HuH-7 (cell line): ENCODE measurements at regions not wholly inside any gene's neighbourhood (a gene's known extent, or its start where the extent isn't known, plus 50 kb on each side); places are given as distances from the start of the nearest gene placed in this dataset.
"Not testable (repeated sequence)": the region's sequence is repeated elsewhere in the genome, so short reads cannot be mapped to it uniquely, and the experiment has no call there.

Experiments used
- DNase-seq: peaks from one replicate; pipeline ENCODE4 v3.0.0; 2011; ENCODE audit warnings: low spot score

DNA sequence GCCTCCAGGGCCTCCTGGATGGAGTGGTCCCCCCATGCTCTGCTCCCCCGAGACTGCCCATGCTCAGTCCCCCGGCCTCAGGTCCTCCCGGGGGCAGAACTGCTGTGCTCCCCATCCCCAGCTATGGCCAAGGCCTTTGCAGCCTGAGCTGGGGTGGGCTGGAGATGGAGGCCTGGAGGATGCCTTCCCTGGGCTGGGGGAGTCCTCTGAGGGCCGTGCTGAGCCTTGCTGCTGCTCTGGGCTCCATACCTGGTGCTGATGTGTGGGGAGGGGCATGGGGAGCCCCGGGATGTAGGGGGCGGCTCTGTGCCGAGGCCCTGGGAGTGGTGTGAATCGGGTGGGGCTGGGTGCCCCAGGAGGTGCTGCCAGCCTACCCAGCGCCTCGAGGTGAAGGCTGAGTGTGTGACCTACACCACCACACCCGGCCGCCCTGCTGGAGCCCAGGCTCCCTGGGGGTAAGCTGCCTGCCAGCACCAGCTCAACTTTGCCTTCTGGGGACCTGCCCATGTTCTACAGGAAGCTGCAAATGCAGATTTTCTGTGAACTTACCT lies 109.5 kb downstream of the UNCX start:
- no peak for DNase-seq

DNA sequence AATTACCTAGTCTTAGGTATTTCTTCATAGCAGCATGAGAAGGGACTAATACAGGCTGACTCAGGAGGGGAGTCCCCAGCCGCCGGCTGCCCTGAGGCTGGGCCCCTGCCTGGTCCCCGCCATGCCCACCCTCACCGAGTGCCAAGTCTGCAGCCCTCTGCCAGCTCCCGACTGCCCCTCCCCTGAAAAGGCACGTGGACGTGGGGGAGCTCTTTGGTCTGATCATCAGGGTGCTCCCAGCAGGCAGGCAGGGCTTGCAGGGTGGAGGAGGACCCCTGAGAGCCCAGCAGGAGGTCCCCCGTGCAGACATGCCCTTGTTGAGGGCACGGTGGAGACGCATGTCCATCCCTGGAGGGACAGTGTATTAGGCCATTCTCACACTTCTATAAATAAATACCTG lies 110.9 kb downstream of the UNCX start:
- DNase-seq = no peak

DNA sequence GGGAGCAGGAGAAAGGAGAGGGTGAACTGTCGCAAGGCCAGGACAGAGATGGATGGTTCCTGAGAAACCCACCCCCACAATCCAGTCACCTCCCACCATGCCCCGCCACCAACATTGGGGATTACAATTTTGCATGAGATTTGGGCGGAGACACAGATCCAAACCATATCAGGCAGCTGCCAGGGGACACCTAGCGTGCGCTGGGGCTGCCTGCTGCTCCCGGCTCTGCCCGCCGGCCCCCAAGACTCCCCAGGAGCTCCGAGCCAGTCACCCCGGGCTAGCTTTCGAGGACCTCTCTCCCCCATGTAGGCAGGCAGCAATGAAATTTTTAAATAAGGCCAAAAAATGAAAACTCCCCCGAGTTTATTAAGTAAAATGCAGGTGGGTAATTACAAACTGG lies 111.7 kb downstream of the UNCX start:
- no peak for DNase-seq

DNA sequence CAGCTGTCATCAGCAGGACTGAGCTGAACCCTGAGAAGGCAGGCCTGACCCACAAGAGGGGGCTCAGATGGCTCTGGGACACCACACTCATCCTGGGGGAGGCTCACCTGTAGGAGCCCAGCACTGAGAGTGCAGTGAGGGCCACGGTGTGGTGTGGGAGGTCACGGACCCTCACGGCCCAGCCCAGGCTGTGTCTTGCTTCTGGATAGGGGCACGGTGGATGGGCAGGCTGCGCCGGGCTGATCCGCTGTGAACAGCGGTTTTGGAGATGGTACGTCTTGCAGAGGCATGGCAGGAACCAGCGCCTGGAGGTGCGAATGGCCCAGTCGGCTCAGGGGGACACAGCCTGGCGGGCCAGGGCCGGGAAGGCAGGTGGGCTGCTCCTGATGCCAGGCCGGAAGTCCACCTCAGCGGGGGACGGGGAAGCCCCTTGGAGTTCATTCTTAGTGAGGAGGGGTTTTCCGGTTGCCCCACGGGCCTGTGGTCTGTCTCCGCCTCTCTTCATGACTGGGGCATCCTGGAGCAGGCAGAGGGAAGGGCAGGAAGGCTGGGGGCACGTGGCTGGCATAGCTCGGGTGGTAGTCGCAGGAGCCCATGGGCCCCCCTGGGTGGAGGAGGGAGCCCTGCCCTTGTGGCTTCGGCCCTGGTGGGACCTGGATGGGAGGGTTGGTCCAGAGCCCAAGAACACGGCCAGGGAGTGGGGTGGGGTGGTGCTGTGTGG lies 112.5 kb downstream of the UNCX start:
- DNase-seq = no peak

DNA sequence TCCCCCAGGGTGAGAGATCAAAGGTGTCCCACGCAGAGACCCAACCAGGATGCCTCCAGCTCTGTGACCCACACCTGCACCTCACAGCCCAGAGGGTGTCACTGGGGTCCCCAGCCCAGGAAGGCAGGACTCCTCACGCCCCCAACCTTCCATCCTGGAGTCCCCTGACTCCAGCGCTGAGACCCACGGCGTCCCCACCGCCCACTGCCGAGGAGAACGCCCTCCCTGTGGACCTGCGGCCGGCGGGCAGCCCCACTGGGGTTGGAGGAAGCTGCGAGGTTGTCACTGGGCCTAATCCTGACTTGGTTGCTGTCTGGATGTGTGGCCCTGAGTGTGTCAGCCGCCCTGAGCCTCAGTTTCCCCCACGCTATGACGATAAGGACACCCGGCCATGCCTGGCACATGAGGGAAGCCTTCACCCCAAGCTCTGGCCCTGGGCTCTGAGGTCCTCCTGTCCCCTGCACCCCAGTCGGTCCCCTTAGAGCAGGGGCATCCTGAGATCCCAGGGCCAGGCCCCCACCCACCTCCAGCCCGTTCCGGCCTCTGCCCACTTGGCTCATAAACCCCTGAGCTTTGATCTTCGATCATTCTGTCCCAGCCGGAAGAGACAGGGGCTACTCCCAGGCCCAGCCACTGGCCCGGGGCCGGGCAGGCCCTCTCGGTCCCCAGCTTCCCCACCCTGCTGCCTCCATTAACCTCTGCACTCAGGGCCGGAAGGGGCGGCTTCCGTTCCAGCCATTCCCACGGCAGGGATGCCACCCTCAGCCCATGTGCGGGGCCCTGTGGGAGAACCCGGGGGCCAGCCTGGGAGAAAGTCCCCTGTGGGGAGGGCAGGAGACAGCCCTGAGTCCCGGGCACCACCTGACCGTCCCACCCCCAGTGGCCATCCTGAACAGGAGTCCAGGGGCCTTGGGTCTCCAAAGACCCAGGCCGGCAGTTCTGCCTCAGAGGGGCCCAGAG lies 113.2 kb downstream of the MICALL2 start:
- no peak for DNase-seq

GRCh38 chr7:1346851-1347250 lies 112.4 kb downstream of the MICALL2 start:
- no peak for DNase-seq

GRCh38 chr7:1348096-1348822 lies 111.0 kb downstream of the MICALL2 start:
- DNase-seq = no peak

DNA sequence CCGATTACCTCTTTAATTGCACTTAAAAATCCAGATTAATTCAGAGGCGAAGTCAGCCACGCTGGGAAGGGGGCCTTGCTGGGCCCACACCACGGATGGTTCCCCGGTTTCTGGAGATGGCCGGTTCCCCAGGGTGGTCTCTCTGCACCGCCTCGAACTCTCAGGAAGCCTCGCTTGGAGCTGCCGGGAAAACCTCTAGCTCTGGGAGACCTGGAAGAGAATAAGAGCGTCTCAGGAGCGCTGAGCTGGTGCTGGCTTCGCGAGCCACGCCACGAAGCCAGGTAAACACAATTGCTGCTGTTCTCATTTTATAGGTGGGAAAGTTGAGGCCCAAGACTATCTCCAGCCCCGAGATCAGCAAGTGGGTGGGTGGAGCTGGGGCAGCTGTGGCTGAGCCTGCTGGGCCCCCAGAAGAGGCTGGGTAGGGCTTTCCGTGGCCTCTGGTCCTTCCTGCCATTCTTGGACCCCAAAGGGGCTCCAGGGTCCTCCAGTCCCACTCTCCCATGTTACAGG lies 110.4 kb downstream of the MICALL2 start:
- DNase-seq = no peak

- no peak for DNase-seq
Observed at GRCh38 chr7:1349351-1349761, 109.9 kb downstream of the MICALL2 start.

GRCh38 chr7:1351881-1352625 lies 107.2 kb downstream of the MICALL2 start:
- no peak for DNase-seq

GRCh38 chr7:1352656-1353271 lies 106.5 kb downstream of the MICALL2 start:
- DNase-seq = no peak

GRCh38 chr7:1354661-1355567 lies 104.4 kb downstream of the MICALL2 start:
- no peak for DNase-seq

DNA sequence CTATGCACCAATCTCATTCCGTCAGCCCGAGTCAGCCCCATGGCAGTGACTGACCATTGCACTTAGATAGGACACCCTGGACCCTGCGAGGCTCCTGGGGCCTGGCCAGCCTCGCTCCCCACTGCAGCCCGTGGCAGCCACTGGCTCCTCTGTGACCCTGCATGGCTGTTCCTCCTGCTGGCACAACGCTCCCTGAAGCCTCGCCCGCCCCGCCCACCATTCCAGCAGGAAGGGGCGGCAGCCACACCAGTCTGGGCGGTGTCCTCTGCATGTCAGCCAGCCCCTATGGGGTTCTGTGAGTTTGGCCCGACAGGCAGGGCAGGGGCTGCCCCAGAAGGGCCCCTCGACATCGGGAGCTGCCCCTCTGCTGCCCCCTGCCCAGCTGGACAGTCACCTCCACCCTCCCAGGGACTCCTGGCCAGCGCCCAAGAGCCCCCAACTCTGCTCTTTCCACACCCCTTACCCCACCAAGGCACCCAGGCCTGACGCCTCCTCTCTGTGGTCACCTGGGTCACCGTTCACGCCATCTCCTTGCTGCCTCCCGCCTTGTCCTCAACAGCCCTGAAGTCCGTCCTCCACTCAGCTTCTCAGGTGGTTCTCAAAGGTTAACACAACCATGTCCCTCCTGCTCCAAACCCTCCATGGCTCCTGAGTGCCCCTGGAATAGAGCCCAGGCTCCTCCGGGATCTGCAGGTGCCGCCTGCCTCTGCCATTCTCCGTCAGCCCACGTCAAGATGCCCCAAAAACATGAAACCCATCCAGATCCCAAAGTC lies 103.5 kb downstream of the MICALL2 start:
- DNase-seq = no peak

- DNase-seq = not testable (repeated sequence)
Observed at GRCh38 chr7:1356853-1357252, 102.4 kb downstream of the MICALL2 start.

GRCh38 chr7:1357260-1357600 lies 102.0 kb downstream of the MICALL2 start:
- not testable (repeated sequence) for DNase-seq

- DNase-seq = peak; percentile 74
Observed at GRCh38 chr7:1357601-1358271, 101.5 kb downstream of the MICALL2 start.

- DNase-seq = no peak
Observed at GRCh38 chr7:1358376-1359050, 100.8 kb downstream of the MICALL2 start.

DNA sequence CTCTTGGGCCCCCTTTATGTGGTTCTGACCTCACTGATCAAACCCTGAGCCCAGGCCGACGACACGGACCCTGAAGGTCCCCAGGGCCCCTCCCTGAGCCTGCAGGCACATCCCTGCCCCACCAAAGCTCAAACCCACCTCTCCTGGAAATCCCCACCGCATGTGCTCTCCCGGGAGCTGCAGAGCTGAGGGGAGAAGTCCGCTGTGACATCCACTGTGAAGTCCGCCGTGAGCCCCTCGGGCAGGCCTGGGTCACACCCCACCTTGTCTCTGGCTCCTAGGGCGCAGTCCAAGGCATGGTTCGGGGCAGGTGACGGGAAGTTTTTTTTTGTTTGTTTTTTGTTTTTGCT lies 100.2 kb downstream of the MICALL2 start:
- no peak for DNase-seq
